HPDE6-E6E7 (cell line): ENCODE measurements at regions not wholly inside any gene's neighbourhood (a gene's known extent, or its start where the extent isn't known, plus 50 kb on each side); places are given as distances from the start of the nearest gene placed in this dataset.
"Not testable (repeated sequence)": the region's sequence is repeated elsewhere in the genome, so short reads cannot be mapped to it uniquely, and the experiment has no call there.

Experiments used
- DNase-seq: peaks from one replicate; pipeline ENCODE4 v3.0.0; 2011; ENCODE audit warnings: missing footprints; ENCODE audit errors: extremely low spot score

DNA sequence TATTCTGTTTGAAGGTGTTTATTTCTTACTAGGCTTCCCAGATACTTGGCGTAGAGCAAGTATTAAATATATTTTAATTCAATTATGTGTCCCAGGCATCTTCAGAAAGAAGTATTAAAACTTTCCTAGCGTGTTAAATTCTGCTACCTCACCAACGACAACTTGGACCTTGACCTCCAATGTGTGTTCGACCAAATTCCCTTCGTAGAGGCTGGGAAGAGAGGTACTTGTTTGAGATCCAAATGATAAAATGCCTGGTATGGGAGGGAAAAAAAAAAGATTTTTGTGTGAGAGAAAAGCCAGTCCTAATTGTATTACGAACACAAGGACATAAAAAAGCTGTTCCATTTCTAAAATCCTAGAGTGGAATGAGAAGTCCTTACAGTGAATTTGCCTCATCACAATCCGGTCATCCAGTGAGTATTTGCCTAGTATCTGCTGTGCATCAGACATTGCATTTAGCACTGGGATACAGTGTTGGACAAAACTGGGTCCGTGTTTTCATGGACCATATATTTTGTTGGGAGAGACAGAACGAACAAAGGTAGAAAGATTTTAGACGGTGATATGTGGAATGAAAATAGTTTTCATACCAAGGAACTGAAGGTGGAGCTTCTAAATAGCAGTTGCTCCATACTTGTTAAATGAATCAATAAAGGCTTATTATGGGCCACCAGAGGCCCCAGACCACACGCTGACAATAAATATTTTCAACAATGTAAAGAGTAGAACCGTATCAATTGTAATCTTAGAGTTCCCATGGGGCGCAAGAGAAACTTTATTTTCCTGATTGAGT lies 103.1 kb downstream of the KIF4B start:
- no peak for DNase-seq

DNA sequence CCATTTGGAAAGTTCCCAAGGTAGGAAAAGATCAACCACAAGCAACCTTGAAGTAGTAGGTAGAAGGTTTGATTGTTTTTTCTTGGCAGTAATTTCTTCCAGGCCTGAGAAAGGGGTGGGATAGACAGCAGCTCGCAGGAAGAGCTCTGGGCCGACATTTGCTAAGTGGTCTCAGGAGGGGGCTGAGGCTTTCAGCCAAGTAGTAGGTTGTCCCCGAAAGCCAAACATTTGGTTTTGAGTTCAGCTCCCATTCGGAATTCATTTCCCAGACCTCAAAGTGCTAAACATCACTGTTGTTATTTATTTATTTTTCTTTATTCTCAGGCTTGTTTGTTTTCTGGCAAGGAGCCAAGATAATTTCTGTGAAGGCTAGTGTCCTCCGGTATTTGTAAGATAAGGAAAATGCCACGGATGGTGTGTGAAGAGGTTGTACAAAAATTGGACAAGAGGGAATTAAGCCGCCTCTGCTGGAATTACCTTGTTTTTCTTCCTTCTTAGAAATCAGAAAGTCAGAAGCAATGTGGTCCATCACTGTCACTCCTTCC lies 112.1 kb downstream of the KIF4B start:
- no peak for DNase-seq

DNA sequence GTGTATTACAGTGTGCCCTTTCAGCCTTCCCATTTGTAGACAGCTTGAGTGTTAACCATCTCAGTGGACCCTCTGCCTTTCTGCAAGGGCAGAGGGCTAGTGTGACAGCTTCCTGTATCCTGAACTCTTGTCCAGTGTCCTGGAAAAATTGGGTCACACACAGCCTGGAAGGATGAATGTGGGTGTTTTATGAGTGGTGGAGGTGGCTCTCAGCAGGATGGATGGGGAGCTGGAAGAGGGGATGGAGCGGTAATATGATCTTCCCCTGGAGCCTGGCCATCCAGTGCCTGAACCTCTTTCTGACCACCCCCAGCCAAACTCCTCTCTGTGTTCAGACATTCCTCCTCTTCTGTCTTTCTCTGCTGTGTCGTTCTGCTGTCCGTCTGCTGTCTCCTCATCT lies 113.0 kb downstream of the KIF4B start:
- DNase-seq = no peak

DNA sequence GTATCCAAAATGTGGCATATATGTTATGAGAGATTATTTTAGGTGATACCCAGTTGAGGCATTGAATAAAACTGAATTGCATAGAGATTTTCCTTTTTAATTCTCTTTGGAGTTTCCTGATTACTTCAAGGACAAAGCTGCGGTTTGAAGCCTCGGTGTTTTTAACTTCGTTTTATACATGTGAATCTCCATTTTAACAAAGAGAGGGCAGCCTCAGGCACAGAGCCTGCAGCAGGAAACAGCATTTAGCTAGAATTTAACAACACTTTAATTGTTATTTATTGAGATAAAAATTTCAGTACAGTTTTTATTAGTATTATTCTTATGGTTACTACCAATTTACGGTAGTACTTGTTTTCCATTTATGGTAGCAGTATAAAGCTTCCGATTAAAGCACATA lies 114.0 kb downstream of the KIF4B start:
- DNase-seq = no peak

DNA sequence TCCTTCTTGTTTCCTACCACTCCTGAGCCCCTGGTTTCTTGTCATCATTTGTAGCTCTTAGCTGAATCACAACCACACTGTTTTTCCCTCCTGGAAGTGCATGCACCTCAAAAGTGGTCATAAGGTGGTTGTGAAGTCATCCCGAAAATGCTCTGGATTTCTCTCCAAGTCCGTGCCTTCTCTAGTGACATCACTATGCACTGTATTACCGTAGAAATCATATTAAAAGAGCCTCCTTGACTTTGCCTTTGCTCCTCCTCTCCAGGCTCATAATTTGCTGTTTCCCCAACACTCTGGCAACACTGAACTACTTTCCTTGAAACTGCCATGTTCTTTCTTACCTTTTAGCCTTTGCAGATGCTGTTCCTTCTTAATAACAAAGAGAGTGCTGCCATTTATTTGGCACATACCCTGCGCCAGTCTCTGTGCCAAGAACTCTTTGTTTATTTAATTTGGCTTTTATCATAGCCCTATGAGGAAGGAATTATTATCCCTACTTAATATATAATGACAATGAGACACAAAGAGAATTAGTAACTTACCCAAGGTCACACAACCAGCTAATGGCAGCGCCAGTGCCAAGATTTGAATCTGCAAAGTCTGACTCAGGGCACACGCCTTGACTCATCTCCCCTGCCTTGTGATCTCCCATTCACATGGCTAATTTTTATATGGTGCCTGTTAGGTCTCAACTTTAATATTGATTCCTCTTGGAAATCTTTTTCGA lies 115.4 kb downstream of the KIF4B start:
- no peak for DNase-seq

DNA sequence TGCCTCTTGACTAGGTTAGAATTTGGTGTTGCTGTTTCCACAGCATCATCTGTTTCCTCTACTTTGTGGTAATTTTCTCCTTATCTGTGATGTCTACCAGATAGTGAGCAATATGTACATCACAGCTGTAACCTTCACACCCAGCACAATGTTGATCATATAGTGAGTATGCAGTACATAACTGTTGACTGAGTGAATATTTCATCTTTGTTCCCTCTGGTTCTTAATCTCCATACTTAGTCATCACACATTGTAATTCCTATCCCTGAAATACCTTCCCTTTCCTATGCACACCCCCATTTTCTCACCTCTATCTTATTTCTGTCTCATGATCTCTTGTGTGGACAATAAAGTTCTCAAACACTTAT lies 115.9 kb downstream of the KIF4B start:
- no peak for DNase-seq

DNA sequence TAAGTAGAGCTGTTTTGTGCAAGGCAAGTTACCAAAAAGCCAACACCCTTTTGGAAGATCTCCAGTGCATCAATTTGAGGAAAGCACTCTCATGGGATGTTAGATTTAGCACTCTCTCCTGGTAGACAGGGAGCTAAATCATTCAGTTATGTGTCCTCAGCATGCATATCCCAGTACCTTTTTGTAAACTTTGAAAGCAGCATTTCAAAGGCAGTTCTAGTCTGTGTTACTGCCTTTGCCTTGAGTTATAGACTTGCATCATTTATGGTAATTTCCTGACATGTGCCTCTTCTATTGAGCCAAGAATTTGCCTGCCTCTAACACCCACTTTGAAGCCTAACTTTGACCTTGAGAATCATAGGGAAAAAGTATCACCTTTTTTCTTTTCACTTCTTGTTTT lies 120.6 kb downstream of the KIF4B start:
- DNase-seq = no peak

DNA sequence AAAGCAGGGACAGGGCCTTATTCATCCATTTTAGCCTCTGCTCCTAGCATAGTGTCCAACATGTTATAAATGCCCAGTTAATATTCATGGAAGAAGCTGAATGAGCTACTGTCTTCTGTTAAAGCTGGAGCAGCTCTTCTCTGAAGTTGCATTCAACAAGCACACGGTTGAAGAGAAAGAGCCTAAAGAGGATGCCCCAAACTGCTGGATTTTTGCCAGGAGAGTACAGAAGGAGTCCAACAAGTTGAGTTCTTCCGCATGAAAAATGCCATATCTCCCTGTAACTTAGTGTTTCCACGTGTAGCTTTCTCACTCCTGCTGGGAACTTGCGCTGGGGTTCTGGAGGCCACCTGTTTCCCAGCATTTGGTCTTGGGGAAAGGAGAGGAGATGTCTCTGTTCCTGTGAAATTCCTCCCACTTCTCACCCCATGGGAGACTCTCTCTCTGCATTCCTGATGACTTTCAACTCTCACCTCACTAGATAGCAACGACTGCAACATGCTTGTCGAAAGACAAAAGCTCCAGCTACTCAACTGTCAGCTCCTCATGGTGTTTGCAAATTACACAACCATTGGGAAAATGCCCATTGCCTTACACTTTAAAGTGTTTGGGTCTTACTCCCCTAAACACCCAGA lies 122.8 kb downstream of the KIF4B start:
- no peak for DNase-seq

DNA sequence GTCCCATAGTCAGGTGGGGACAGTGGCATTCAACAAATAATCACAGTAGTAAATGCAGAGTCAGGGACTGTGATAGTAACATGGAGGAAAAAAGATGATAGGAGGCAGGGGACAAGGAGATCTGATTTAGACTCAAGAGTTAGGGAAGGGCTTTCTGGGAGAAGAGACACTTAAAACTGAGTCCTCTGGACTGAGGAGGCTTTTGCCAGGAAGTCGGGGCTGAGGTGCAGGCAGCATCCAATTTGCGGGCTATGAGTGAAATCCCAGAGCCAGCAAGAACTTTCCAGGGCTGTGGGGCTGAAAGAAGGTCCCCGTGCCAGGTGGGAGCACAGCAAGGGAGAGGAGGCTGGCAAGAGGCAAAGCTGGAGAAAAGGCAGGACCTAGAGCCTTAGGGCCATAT lies 124.1 kb downstream of the KIF4B start:
- no peak for DNase-seq

DNA sequence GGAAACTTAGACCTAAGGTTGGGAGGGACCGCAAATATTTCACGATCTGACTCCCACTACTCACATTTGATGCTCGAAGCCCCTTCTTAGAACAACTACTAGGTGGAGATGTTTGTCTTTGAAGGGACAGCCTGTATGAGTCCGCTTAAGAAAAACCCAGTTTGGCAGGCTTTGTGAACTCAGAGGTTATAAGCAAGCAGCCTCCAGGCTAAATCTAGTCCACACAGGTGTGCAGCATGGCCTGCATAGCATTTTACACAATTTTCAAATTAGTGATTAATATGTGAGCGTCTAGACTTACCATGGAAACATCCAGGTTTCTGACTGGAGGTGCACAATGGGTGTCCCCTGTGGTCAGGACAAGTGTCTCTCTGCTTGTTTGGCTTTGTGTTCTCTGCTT lies 127.1 kb downstream of the KIF4B start:
- no peak for DNase-seq

DNA sequence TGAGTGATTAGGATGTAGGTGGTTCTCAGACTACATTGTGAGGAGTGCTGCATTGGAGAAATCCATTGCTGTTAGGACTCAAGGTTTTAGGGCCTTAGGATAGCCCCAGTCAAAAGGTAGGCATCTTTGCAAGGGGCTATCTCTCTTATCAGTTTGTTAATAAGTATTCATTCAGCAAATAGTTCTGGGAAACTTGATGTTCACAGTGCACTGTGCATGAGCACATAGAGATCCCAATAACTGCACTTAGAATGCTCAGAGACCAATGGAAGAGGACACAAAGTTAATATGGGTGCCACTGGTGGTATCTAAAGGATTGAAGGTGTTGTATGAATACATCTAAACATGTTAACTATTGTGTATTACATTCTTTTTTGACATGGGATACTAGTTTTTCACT lies 131.4 kb downstream of the KIF4B start:
- DNase-seq = no peak

DNA sequence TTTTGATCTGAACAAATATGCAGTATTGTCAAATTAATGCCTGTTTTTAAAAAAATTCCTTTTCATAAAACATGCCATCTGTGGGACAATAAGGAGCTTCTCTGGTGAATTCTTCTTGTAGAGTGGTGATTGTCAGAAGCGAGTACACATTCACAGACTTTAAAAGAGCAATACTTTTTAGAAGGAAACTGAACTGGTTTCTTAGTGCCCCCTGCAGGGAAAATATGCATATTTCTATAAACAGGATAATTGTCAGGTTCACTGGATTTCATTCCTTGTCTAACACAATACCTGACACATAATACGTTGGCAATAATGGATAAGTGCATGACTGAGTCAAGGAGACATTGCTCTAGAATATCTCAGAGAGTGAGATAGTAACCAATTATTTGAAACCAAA lies 133.7 kb downstream of the KIF4B start:
- DNase-seq = no peak

DNA sequence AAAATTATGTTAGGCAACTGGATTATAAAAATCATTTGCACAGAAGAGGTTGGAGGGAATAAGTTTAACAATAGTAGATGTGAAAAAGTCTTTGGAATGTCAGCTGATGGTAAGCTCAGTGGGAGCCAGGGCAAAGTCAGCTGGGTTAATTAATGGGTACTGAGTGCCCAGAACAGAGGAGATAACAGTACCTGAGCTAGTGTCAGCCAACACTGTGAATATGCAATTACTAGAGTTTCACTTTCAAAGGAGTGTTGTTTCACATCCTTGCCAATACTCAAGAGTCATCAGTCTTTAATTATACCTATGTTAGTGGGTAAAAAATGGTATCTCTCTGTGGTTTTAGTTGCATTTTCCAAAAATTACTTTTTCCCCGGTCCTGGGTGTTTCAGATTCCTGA lies 135.1 kb downstream of the KIF4B start:
- no peak for DNase-seq

DNA sequence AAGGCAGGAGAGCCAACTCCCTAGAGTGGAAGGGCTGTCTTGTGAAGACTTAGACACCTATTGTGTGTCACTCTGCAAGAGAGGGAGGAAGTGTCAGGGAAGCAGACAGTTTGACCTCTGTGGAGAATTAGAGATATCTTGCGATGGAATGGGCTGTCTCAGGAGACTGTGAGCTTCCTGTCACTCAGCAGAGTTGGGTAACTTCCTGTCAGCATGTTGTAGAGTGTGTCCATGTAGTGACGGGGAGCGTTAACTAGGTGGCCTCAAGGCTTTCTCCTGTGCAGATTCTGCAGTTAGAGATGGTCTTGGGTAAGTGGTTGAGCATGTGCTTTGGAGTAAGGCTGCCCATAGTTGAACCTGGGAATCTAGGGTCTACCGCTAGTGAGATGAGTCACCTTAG lies 136.5 kb downstream of the KIF4B start:
- DNase-seq = no peak

DNA sequence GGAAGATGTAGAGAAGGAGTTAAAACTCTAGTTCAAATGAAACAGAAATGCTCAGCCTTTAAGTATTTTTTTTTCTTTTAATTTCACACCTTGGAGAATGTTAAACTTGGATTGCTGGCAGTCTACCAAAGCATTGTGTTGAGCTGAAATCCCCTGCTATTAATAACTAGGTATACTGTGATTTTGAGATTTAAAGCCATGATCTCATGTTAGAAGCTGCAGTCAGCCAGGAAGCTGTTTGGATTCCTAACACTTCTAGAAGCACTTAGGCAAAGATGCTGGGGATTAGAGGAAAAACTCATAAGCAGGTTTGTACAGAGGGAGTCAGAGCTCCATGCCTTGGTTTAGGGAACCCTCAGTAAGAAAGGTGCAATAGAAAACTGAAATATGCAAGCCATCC lies 141.4 kb downstream of the KIF4B start:
- no peak for DNase-seq

DNA sequence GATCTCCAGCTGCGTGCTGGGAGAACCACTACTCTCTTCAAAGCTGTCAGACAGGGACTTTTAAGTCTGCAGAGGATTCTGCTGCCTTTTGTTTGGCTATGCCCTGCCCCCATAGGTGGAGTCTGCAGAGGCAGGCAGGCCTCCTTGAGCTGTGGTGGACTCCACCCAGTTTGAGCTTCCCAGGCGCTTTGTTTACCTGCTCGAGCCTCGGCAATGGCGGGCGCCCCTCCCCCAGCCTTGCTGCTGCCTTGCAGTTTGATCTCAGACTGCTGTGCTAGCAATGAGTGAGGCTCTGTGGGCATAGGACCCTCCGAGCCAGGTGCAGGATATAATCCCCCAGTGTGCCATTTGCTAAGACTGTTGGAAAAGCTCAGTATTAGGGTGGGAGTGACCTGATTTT lies 149.5 kb downstream of the KIF4B start:
- not testable (repeated sequence) for DNase-seq

DNA sequence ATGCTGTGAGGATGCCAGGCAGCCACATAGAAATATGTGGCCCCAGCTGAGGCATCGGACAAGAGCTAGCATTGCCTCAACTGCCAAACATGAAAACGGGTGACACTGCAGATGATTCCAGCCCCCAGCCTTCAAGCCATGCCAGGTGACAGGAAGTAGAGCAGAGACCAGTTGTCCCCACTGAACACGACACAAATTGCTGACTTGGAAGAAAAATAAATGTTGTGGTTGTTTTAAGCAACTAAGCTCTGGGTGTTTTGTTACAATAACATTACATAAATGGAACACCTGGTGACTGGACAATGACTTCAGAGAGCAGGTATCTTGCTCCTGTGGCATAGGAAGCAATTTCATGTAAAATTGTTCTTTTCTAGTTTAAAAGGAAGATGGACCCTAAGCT lies 154.2 kb downstream of the KIF4B start:
- no peak for DNase-seq

DNA sequence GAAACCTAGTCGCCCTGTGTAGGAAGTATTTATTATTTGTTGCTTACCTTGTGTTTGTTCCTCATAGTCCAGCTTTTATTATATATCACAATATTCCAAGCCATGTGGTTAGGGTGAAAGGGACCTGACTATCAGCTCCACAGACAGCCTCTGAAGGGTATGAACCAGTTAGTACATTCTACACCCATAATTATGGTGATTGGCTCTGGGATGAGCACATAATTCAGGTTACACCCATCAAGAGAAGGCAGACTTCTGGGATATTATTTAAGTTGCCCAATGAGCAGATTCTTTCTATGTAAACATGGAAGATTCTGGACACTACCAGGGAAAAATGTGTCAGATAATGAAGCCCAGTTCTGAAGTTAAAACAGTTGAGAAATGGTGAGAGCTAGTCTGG lies 168.0 kb downstream of the KIF4B start:
- no peak for DNase-seq

DNA sequence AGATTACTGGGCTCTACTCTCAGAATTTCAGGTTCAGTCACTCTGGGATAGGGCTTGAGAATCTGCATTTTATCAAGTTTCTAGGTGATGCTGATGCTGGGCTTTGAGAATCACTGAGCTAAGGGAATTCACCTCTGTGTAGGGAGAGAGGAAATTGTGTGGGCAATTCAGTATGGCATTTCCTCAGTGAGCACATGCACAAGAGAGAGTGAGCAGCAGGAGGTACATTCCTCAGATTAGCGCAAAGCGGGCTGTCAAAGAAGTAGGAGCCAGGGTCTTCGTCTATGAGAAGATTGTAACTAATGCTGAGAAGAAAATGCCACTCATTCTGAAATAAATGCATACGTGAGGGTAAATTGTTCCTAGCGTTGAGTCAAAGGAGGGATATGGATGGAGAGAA lies 175.9 kb downstream of the KIF4B start:
- no peak for DNase-seq

DNA sequence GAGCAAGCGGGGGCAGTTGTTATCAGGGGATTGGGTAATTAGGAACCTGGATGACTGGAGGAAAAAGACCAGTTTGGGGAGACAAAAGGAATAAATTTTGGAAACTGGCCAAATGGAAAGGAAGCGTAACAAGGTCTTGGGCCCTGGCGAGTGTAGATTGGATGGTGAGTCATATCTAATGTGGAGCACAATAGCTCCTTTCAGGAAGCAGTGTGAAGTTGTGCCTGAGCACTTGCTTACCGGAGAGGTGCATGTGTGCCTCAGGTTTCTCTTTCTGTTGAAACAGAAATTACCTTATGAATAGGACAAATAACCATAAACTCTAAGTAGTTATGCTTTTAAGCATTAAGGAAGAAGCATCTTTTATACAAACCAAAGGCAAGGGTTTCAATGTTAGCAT lies 176.4 kb downstream of the KIF4B start:
- DNase-seq = no peak

DNA sequence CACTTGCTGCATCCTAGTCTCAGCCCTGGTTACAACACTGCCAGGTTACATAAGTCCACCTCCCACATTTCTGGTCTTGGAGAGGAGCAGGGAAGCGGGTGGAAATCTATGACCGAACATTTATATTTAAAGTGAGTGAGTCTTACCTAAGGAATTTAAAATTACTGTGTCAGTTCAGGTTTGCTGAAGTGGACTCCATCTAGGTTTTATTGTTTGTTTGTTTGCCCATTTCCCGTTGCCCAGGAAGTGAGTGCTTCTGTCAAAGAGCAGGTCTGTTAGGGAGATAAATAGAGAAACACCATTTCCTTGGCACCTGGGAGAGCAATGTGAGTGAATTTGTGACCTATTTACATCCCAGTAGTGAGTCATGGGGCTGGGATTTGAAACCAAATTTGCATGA lies 179.5 kb downstream of the KIF4B start:
- no peak for DNase-seq

DNA sequence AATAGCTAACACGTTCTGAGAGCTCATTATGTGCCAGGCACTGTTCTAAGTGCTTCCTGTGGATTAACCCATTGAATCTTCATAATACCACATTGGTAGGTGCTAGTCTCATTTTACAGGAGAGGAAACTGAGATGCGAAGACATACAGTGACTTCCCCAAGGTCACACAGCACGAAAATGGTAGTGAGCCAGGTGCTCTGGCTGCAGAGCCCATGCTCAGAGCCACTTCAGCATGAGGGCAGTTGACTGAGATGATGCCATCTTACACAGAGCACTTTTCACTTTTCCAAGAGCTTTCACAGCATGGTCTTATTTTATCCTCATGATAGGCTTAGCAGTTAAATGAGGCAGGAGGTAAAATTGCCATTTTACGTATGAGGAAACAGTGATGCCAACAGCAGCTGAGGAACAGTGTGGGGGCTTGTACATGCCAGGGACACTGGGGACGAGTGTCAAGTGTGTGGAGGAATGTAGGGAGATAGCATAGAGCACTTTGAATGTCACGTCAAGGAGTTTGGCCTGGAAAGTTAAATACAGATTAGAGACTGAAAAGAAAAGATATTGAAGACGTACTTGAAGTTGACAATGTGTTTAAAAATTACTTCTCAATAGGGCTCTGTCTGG lies 180.0 kb downstream of the KIF4B start:
- no peak for DNase-seq
